H1 (cell line): ENCODE measurements at regions not wholly inside any gene's neighbourhood (a gene's known extent, or its start where the extent isn't known, plus 50 kb on each side); places are given as distances from the start of the nearest gene placed in this dataset.
A peak's percentile ranks its signal among the peaks of the same experiment; 100 is the strongest.

Experiments
- CTCF ChIA-PET: fragments of 300-600 bp; sonication (Branson Sonifier 250); formaldehyde crosslinking; loops from one replicate; lab custom pipeline; 2021; ENCODE audit not compliant: partially characterized antibody; lab: Charles Lee
- POLR2A ChIA-PET: fragments of 300-600 bp; sonication (Branson Sonifier 250); formaldehyde crosslinking; loops from one replicate; lab custom pipeline; 2021; ENCODE audit warnings: inconsistent platforms; ENCODE audit not compliant: partially characterized antibody; lab: Charles Lee
- DNase-seq, 2 experiments: peaks; one replicate each; pipeline versions ENCODE4 v3.0.0 to v3.0.0-alpha.2; 2010 to 2022; ENCODE audit warnings: low spot score in 2 of 2, low read depth in 1 of 2, mixed read lengths in 1 of 2
- FAIRE-seq: peaks from 2 replicates; lab custom pipeline; 2011; peaks lifted over from hg19 to GRCh38; lab: Jason Lieb, UNC
- H2AFZ ChIP-seq: 2 replicates; pipeline ENCODE4 v1.8.1; 2012; ENCODE audit warnings: low read length, inconsistent platforms
- H2AK5ac ChIP-seq: 2 replicates; pipeline ENCODE4 v1.6.1; 2013; ENCODE audit warnings: low read depth, low read length
- H2BK120ac ChIP-seq: replicated peaks from 2 replicates; pipeline ENCODE3; 2013; ENCODE audit warnings: low read depth, low read length, inconsistent platforms
- H2BK12ac ChIP-seq: 2 replicates; pipeline ENCODE4 v1.6.1; 2013; ENCODE audit warnings: low read depth, low read length
- H2BK15ac ChIP-seq: 2 replicates; pipeline ENCODE4 v1.6.1; 2013; ENCODE audit warnings: low read length
- H2BK20ac ChIP-seq: 2 replicates; pipeline ENCODE4 v1.6.1; 2013; ENCODE audit warnings: low read length
- H2BK5ac ChIP-seq: 2 replicates; pipeline ENCODE4 v1.6.1; 2013; ENCODE audit warnings: low read depth, low read length
- H3K14ac ChIP-seq: 2 replicates; pipeline ENCODE4 v1.6.1; 2013; ENCODE audit warnings: inconsistent platforms; ENCODE audit not compliant: insufficient read length
- H3K18ac ChIP-seq: 2 replicates; pipeline ENCODE4 v1.6.1; 2013; ENCODE audit warnings: low read length; ENCODE audit errors: extremely low read depth
- H3K23ac ChIP-seq: 2 replicates; pipeline ENCODE4 v1.6.1; 2013; ENCODE audit warnings: inconsistent platforms; ENCODE audit not compliant: insufficient read length
- H3K23me2 ChIP-seq: 2 replicates; pipeline ENCODE4 v1.6.1; 2013; ENCODE audit warnings: low read depth, low read length
- H3K27ac ChIP-seq: 2 replicates; pipeline ENCODE4 v1.6.1; 2011; ENCODE audit warnings: low read depth, low read length, inconsistent platforms
- H3K27me3 ChIP-seq, 4 experiments: replicated peaks in 1 of 4; 1 replicate in 1 of 4; 2 replicates in 3 of 4; pipeline versions ENCODE4 v1.6.1 to v1.8.1; 2011 to 2013; ENCODE audit warnings: low read length in 3 of 4, mild to moderate bottlenecking in 3 of 4, inconsistent platforms in 2 of 4, mixed read lengths in 2 of 4, moderate library complexity in 1 of 4; ENCODE audit not compliant: control insufficient read depth in 3 of 4, insufficient read depth in 3 of 4; ENCODE audit errors: extremely low read depth in 1 of 4
- H3K36me3 ChIP-seq, 4 experiments: 2 replicates each; pipeline versions ENCODE4 v1.6.1 to v1.8.1; 2011 to 2013; ENCODE audit warnings: mild to moderate bottlenecking in 4 of 4, low read length in 3 of 4, moderate library complexity in 2 of 4, control low read depth in 1 of 4, inconsistent platforms in 1 of 4; ENCODE audit not compliant: insufficient read depth in 4 of 4, control insufficient read depth in 2 of 4
- H3K4ac ChIP-seq: replicated peaks from 2 replicates; pipeline ENCODE3; 2013; ENCODE audit warnings: low read length, low read depth, mixed read lengths, inconsistent platforms; ENCODE audit not compliant: insufficient read length
- H3K4me1 ChIP-seq, 4 experiments: replicated peaks in 1 of 4; 1 replicate in 1 of 4; 2 replicates in 3 of 4; pipeline versions ENCODE4 v1.6.1 to v1.8.1; 2011 to 2013; ENCODE audit warnings: low read length in 3 of 4, inconsistent platforms in 2 of 4, mixed read lengths in 1 of 4; ENCODE audit not compliant: insufficient read depth in 4 of 4, control insufficient read depth in 3 of 4
- H3K4me2 ChIP-seq, 2 experiments: 2 replicates each; pipeline versions ENCODE4 v1.6.1 to v1.8.1; 2011 to 2013; ENCODE audit warnings: low read depth in 2 of 2, low read length in 2 of 2, control low read depth in 1 of 2, inconsistent platforms in 1 of 2, mild to moderate bottlenecking in 1 of 2; ENCODE audit not compliant: insufficient read depth in 1 of 2
- H3K4me3 ChIP-seq, 4 experiments: fragments of 200-600, 300-600 bp in 1 of 4; sonication (generic), shearing (Covaris generic), sonication (Bioruptor Twin) in 1 of 4; 2 replicates each; pipeline versions ENCODE4 v1.5.1 to v1.8.1; 2011 to 2016; ENCODE audit warnings: low read length in 4 of 4, low read depth in 3 of 4, control low read depth in 2 of 4, inconsistent platforms in 2 of 4, mild to moderate bottlenecking in 2 of 4, mixed read lengths in 1 of 4, moderate library complexity in 1 of 4; ENCODE audit not compliant: insufficient read depth in 2 of 4; ENCODE audit errors: extremely low read depth in 1 of 4
- H3K56ac ChIP-seq: replicated peaks from 2 replicates; pipeline ENCODE3; 2013; ENCODE audit warnings: low read depth, mild to moderate bottlenecking, mixed read lengths, low read length, inconsistent platforms; ENCODE audit not compliant: insufficient read length
- H3K79me1 ChIP-seq: 2 replicates; pipeline ENCODE4 v1.6.1; 2013; ENCODE audit warnings: low read depth, low read length, control low read depth
- H3K79me2 ChIP-seq, 2 experiments: 2 replicates each; pipeline versions ENCODE4 v1.6.1 to v1.8.1; 2012 to 2013; ENCODE audit warnings: low read length in 2 of 2, mild to moderate bottlenecking in 2 of 2, inconsistent platforms in 1 of 2; ENCODE audit not compliant: insufficient read depth in 2 of 2, control insufficient read depth in 1 of 2
- H3K9ac ChIP-seq, 4 experiments: replicated peaks in 1 of 4; 1 replicate in 1 of 4; 2 replicates in 3 of 4; pipeline versions ENCODE4 v1.6.1 to v1.8.1; 2011 to 2013; ENCODE audit warnings: low read depth in 3 of 4, low read length in 3 of 4, control low read depth in 2 of 4, mild to moderate bottlenecking in 2 of 4, moderate library complexity in 2 of 4, inconsistent platforms in 1 of 4; ENCODE audit errors: extremely low read depth in 1 of 4
- H3K9me3 ChIP-seq, 2 experiments: 2 replicates each; pipeline versions ENCODE4 v1.6.1 to v1.8.1; 2012 to 2013; ENCODE audit warnings: mild to moderate bottlenecking in 2 of 2, moderate library complexity in 2 of 2, control low read depth in 1 of 2, inconsistent platforms in 1 of 2, low read depth in 1 of 2, low read length in 1 of 2, mixed read lengths in 1 of 2; ENCODE audit not compliant: insufficient read depth in 2 of 2
- H4K20me1 ChIP-seq, 2 experiments: replicated peaks in 1 of 2; 2 replicates each; pipeline versions ENCODE3 to v1.8.1; 2011 to 2013; ENCODE audit warnings: inconsistent platforms in 2 of 2, low read length in 2 of 2, mild to moderate bottlenecking in 1 of 2; ENCODE audit not compliant: insufficient read depth in 2 of 2, control insufficient read depth in 1 of 2
- H4K5ac ChIP-seq: 2 replicates; pipeline ENCODE4 v1.6.1; 2013; ENCODE audit warnings: low read length, low read depth, mixed read lengths, inconsistent platforms; ENCODE audit not compliant: insufficient read length
- H4K8ac ChIP-seq: 2 replicates; pipeline ENCODE4 v1.8.0; 2013; ENCODE audit warnings: mild to moderate bottlenecking, moderate library complexity, low read length, inconsistent platforms; ENCODE audit not compliant: insufficient read depth; ENCODE audit errors: extremely low read depth
- H4K91ac ChIP-seq: replicated peaks from 2 replicates; pipeline ENCODE3; 2013; ENCODE audit warnings: low read length, mixed read lengths, inconsistent platforms; ENCODE audit not compliant: insufficient read length
- ASH2L ChIP-seq: fragments of 200-600, 300-600 bp; sonication (generic); IDR thresholded peaks from one replicate; pipeline ENCODE4 v1.7.1; 2017; ENCODE audit warnings: low read length
- CBX5 ChIP-seq: fragments of 300-800, 300-1000 bp; sonication (generic); IDR thresholded peaks from 2 replicates; pipeline ENCODE4 v1.7.1; 2016; ENCODE audit warnings: antibody characterized with exemption, low read length, low read depth
- CBX8 ChIP-seq: fragments of 300-800, 300-1000 bp; sonication (generic); IDR thresholded peaks from 2 replicates; pipeline ENCODE4 v1.7.1; 2016; ENCODE audit warnings: low read depth, low read length, borderline replicate concordance
- FOSL1 ChIP-seq: IDR thresholded peaks from 2 replicates; pipeline ENCODE4 v1.6.1; 2011; ENCODE audit warnings: mild to moderate bottlenecking, low read depth, low read length, moderate library complexity; ENCODE audit not compliant: insufficient read depth
- GABPA ChIP-seq: IDR thresholded peaks from 2 replicates; pipeline ENCODE4 v1.6.1; 2011; ENCODE audit warnings: mild to moderate bottlenecking, low read length, moderate library complexity, borderline replicate concordance; ENCODE audit not compliant: insufficient read depth
- KDM1A ChIP-seq: fragments of 200-600, 300-600 bp; sonication (generic); IDR thresholded peaks from 2 replicates; pipeline ENCODE4 v1.7.1; 2016; ENCODE audit warnings: mild to moderate bottlenecking, low read length, borderline replicate concordance
- NRF1 ChIP-seq: IDR thresholded peaks from 2 replicates; pipeline ENCODE4 v1.6.1; 2011; ENCODE audit warnings: mild to moderate bottlenecking, low read depth, low read length, improper control_type of control experiment
- POU5F1 ChIP-seq: IDR thresholded peaks from 2 replicates; pipeline ENCODE4 v1.6.1; 2011; ENCODE audit warnings: low read depth, mild to moderate bottlenecking, low read length, moderate library complexity
- RBBP5 ChIP-seq: IDR thresholded peaks from 2 replicates; pipeline ENCODE4 v1.7.1; 2012; ENCODE audit warnings: low read depth, mild to moderate bottlenecking, inconsistent platforms, low read length, moderate library complexity, borderline replicate concordance
- SIX5 ChIP-seq: IDR thresholded peaks from 2 replicates; pipeline ENCODE4 v1.6.1; 2011; ENCODE audit warnings: mild to moderate bottlenecking, low read depth, low read length
- WGBS, 2 experiments: shearing (Covaris generic) in 1 of 2; methylation state at CpG; one replicate each; pipeline versions ENCODE4 v1.1.6 to v1.1.7; 2013 to 2015; ENCODE audit warnings: low lambda C conversion rate in 2 of 2, mixed read lengths in 2 of 2, inconsistent platforms in 1 of 2, low coverage in 1 of 2, missing lambda C conversion rate in 1 of 2; ENCODE audit not compliant: insufficient replicate concordance in 2 of 2, insufficient coverage in 1 of 2, insufficient read length in 1 of 2; ENCODE audit errors: extremely low coverage in 1 of 2, missing lambda C conversion rate in 1 of 2; 5-methylcytosine and 5-hydroxymethylcytosine counted together
- TF ChIP-seq, protein P1 (sequence below): IDR thresholded peaks from 2 replicates; pipeline ENCODE4 v1.6.1; 2012; ENCODE audit warnings: inconsistent platforms

DNA sequence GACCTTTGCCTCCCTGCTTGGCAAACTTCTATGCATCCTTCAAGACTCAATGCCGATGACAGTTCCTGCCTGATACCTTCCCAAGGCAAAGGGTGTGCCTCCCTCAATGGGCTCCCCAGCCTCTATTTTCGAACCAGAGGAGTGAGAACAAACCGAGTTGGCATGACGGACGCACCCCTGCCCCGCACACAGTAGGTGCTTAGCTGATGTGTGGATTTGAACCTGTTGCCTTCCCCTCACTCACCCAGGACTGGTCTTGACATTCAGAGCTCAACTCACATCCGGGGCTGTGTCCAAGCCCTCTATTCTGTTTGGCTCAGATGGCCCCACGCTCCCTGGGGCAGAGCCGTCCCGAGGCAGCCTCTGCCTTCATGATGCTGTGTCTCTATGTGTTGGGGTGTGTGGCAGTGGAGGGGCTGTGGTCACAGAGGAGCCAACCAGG, 52.2 kb upstream of the SLC6A11 start:
- Histone ChIP-seq H2BK20ac (no peak overlapping the region), H3K36me3 (no peaks in the 10 kb centered on the region), H2AK5ac (no peak overlapping the region), H2BK12ac (no peak overlapping the region), H3K4ac (no peak overlapping the region), H3K9me3 (no peaks in the 10 kb centered on the region), H3K27me3 (no peaks in the 10 kb centered on the region; a peak in 1 of 7 replicates), H3K4me3 (no peak overlapping the region), H3K4me2 (no peak overlapping the region), H2BK120ac (no peak overlapping the region), H3K23me2 (no peaks in the 10 kb centered on the region), H2AFZ (0 out of 2 replicates have a peak overlapping the region, but pooled peaks have one; percentile 26), H3K14ac (no peak overlapping the region), H3K18ac (no peak overlapping the region), H4K91ac (no peak overlapping the region), H2BK15ac (no peak overlapping the region), H2BK5ac (no peak overlapping the region), H3K56ac (no peak overlapping the region), H3K23ac (no peak overlapping the region), H3K9ac (no peak overlapping the region), H3K79me2 (no peaks in the 10 kb centered on the region), H3K4me1 (peaks cover 0 to 7% (median 3%) of the 10 kb centered on the region in 4 experiments; a peak in 3 of 7 replicates), H4K8ac (no peak overlapping the region; the same call in 1 of the 2 replicates), H3K27ac (no peak overlapping the region), H3K79me1 (no peaks in the 10 kb centered on the region), H4K5ac (no peak overlapping the region), H4K20me1 (no peaks in the 10 kb centered on the region)
- 86% methylated on average over 10 of the region's 10 CpGs; no CpG with 5 or more reads in 1 of the 2 experiments for WGBS, 2 experiments
- TF ChIP-seq POU5F1 (no peak), ASH2L (no peak), SIX5 (no peak), CBX8 (no peak), GABPA (no peak), NRF1 (no peak), RBBP5 (no peak), FOSL1 (no peak), KDM1A (no peak), CBX5 (no peak)
- TF ChIP-seq, protein P1, sequence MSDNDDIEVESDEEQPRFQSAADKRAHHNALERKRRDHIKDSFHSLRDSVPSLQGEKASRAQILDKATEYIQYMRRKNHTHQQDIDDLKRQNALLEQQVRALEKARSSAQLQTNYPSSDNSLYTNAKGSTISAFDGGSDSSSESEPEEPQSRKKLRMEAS = no peak
- FAIRE-seq (no peak), DNase-seq (no peak)
- ChIA-PET POLR2A (no interaction called here), CTCF (interaction anchor here (0.9 to 14.4 kb wide), 12 partner anchors 5 to 297 kb away, joined by 3 to 193 read pairs (median 4); no protein-coding TSS in a partner anchor)
